ENCODE measurements at regions not wholly inside any gene's neighbourhood (a gene's known extent, or its start where the extent isn't known, plus 50 kb on each side); places are given as distances from the start of the nearest gene placed in this dataset.

- DNase-seq: no peak
These were observed 411.4 kb downstream of the CCDC91 start for GRCh38 chr12:28601570-28602058.

GRCh38 chr12:28602786-28603185 lies 412.5 kb downstream of the CCDC91 start:
- DNase-seq: peak; percentile 65

- DNase-seq: peak; percentile 58
These were observed 413.0 kb downstream of the CCDC91 start for GRCh38 chr12:28603239-28603638.

GRCh38 chr12:28603801-28604200 lies 413.5 kb downstream of the CCDC91 start:
- no peak for DNase-seq

- no peak for DNase-seq
These were observed 414.0 kb downstream of the CCDC91 start for GRCh38 chr12:28604240-28604639.

GRCh38 chr12:28606967-28607557 lies 416.8 kb downstream of the CCDC91 start:
- no peak for DNase-seq

- no peak for DNase-seq
These were observed 420.3 kb downstream of the CCDC91 start for GRCh38 chr12:28610401-28611114.

- DNase-seq: peak; percentile 86
These were observed 420.8 kb downstream of the CCDC91 start for GRCh38 chr12:28611115-28611435.

- no peak for DNase-seq
These were observed 421.2 kb downstream of the CCDC91 start for GRCh38 chr12:28611449-28611848.

- DNase-seq: no peak
These were observed 427.9 kb downstream of the CCDC91 start for GRCh38 chr12:28618171-28618570.

GRCh38 chr12:28618772-28619171 lies 428.5 kb downstream of the CCDC91 start:
- DNase-seq: no peak

- DNase-seq: no peak
These were observed 430.0 kb downstream of the CCDC91 start for GRCh38 chr12:28620281-28620680.

GRCh38 chr12:28622406-28622805 lies 432.1 kb downstream of the CCDC91 start:
- peak; percentile 82 for DNase-seq

- no peak for DNase-seq
These were observed 436.2 kb downstream of the CCDC91 start for GRCh38 chr12:28626504-28626903.

GRCh38 chr12:28629691-28630090 lies 439.4 kb downstream of the CCDC91 start:
- no peak for DNase-seq

GRCh38 chr12:28631831-28632230 lies 441.6 kb downstream of the CCDC91 start:
- DNase-seq: peak; percentile 5

- DNase-seq: no peak
These were observed 450.3 kb downstream of the CCDC91 start for GRCh38 chr12:28640519-28640918.

GRCh38 chr12:28645436-28645835 lies 455.2 kb downstream of the CCDC91 start:
- DNase-seq: no peak

- DNase-seq: no peak
These were observed 455.6 kb downstream of the CCDC91 start for GRCh38 chr12:28645891-28646290.

- DNase-seq: no peak
These were observed 460.6 kb downstream of the CCDC91 start for GRCh38 chr12:28650906-28651305.

- DNase-seq: no peak
These were observed 462.0 kb downstream of the CCDC91 start for GRCh38 chr12:28652239-28652638.

- DNase-seq: no peak
These were observed 467.1 kb upstream of the FAR2 start for GRCh38 chr12:28681980-28682379.

GRCh38 chr12:28683366-28683765 lies 465.7 kb upstream of the FAR2 start:
- DNase-seq: peak; percentile 32

- no peak for DNase-seq
These were observed 459.5 kb upstream of the FAR2 start for GRCh38 chr12:28689398-28690175.
